WTC11 (cell line): ENCODE measurements at regions not wholly inside any gene's neighbourhood (a gene's known extent, or its start where the extent isn't known, plus 50 kb on each side); places are given as distances from the start of the nearest gene placed in this dataset.

Experiments
- ATAC-seq: fragments of 200-7000 bp; cut with Tn5 transposase; 2 replicates; pipeline ENCODE4 v1.10.0; 2021; ENCODE audit warnings: mild to moderate bottlenecking, moderate library complexity
- CTCF ChIA-PET: fragments of 300-600 bp; sonication (Branson Sonifier 250); formaldehyde crosslinking; loops from one replicate; lab custom pipeline; 2021; ENCODE audit warnings: antibody characterized with exemption; lab: Charles Lee
- POLR2A ChIA-PET: fragments of 350-600 bp; sonication (Branson Sonifier 250); formaldehyde crosslinking; loops from one replicate; lab custom pipeline; 2021; ENCODE audit warnings: antibody characterized with exemption; lab: Charles Lee
- DNase-seq: peaks from one replicate; pipeline ENCODE4 v3.0.0; 2021; ENCODE audit warnings: low spot score
- H3K27ac Mint-ChIP-seq: 2 replicates; pipeline ENCODE4 v1.8.0; 2021; ENCODE audit warnings: mixed read lengths
- H3K27me3 Mint-ChIP-seq: 2 replicates; pipeline ENCODE4 v1.8.0; 2021; ENCODE audit warnings: low read depth, mild to moderate bottlenecking, moderate library complexity, mixed read lengths
- H3K36me3 Mint-ChIP-seq: 2 replicates; pipeline ENCODE4 v1.8.0; 2021; ENCODE audit warnings: mixed read lengths
- H3K4me1 Mint-ChIP-seq: 2 replicates; pipeline ENCODE4 v1.8.0; 2022; ENCODE audit warnings: mixed read lengths
- H3K4me3 Mint-ChIP-seq: 2 replicates; pipeline ENCODE4 v1.8.0; 2021; ENCODE audit warnings: mild to moderate bottlenecking, moderate library complexity, mixed read lengths
- H3K9me3 Mint-ChIP-seq: 2 replicates; pipeline ENCODE4 v1.8.0; 2021; ENCODE audit warnings: mixed read lengths
- FOXJ3 ChIP-seq: sonication (generic); formaldehyde crosslinking; IDR thresholded peaks from 2 replicates; pipeline ENCODE4 v1.9.0; 2021; ENCODE audit warnings: missing genetic modification reagents, mild to moderate bottlenecking, borderline replicate concordance
- HMGA2 ChIP-seq: fragments of 250-450 bp; sonication (Bioruptor Pico); IDR thresholded peaks from 2 replicates; pipeline ENCODE4 v1.4.0; 2021; ENCODE audit warnings: mild to moderate bottlenecking, moderate library complexity
- MXD4 ChIP-seq: fragments of 250-450 bp; sonication (Bioruptor Pico); IDR thresholded peaks from 2 replicates; pipeline ENCODE4 v1.8.0; 2021; ENCODE audit warnings: mild to moderate bottlenecking, moderate library complexity, borderline replicate concordance
- NR1H2 ChIP-seq: sonication (generic); formaldehyde crosslinking; IDR thresholded peaks from 2 replicates; pipeline ENCODE4 v1.9.0; 2021; ENCODE audit warnings: mild to moderate bottlenecking, moderate library complexity, missing genetic modification reagents
- SMAD4 ChIP-seq: sonication (generic); formaldehyde crosslinking; IDR thresholded peaks from 2 replicates; pipeline ENCODE4 v1.8.0; 2022; ENCODE audit warnings: mild to moderate bottlenecking, missing genetic modification reagents
- TEAD1 ChIP-seq: sonication (generic); formaldehyde crosslinking; IDR thresholded peaks from 2 replicates; pipeline ENCODE4 v1.8.0; 2022; ENCODE audit warnings: mild to moderate bottlenecking, missing genetic modification reagents
- ZBTB21 ChIP-seq: sonication (generic); formaldehyde crosslinking; IDR thresholded peaks from 2 replicates; pipeline ENCODE4 v1.8.1; 2023; ENCODE audit warnings: mild to moderate bottlenecking, missing genetic modification reagents, borderline replicate concordance
- ZNF138 ChIP-seq: sonication (generic); formaldehyde crosslinking; conservative IDR thresholded peaks from 2 replicates; pipeline ENCODE4 v1.8.1; 2022; ENCODE audit warnings: mild to moderate bottlenecking, moderate library complexity, missing genetic modification reagents
- ZNF219 ChIP-seq: sonication (generic); formaldehyde crosslinking; IDR thresholded peaks from 2 replicates; pipeline ENCODE4 v1.8.0; 2023; ENCODE audit warnings: missing genetic modification reagents, mild to moderate bottlenecking, borderline replicate concordance
- ZNF232 ChIP-seq: sonication (generic); formaldehyde crosslinking; IDR thresholded peaks from 2 replicates; pipeline ENCODE4 v1.8.0; 2022; ENCODE audit warnings: mild to moderate bottlenecking, missing genetic modification reagents
- ZNF396 ChIP-seq: fragments of 250-450 bp; sonication (Bioruptor Pico); IDR thresholded peaks from 2 replicates; pipeline ENCODE4 v1.8.0; 2021; ENCODE audit warnings: mild to moderate bottlenecking, moderate library complexity, borderline replicate concordance
- TF ChIP-seq, protein P1 (sequence below): sonication (generic); formaldehyde crosslinking; IDR thresholded peaks from 2 replicates; pipeline ENCODE4 v1.8.0; 2023; ENCODE audit warnings: missing genetic modification reagents, mild to moderate bottlenecking, borderline replicate concordance
- TF ChIP-seq, protein P2 (sequence below): sonication (generic); formaldehyde crosslinking; IDR thresholded peaks from 2 replicates; pipeline ENCODE4 v1.8.0; 2023; ENCODE audit warnings: missing genetic modification reagents
- TF ChIP-seq, protein P3 (sequence below): sonication (generic); formaldehyde crosslinking; IDR thresholded peaks from 2 replicates; pipeline ENCODE4 v1.8.0; 2023; ENCODE audit warnings: mild to moderate bottlenecking, missing genetic modification reagents
- TF ChIP-seq, protein P4 (sequence below): sonication (generic); formaldehyde crosslinking; IDR thresholded peaks from 2 replicates; pipeline ENCODE4 v1.8.1; 2022; ENCODE audit warnings: mild to moderate bottlenecking, moderate library complexity, missing genetic modification reagents

DNA sequence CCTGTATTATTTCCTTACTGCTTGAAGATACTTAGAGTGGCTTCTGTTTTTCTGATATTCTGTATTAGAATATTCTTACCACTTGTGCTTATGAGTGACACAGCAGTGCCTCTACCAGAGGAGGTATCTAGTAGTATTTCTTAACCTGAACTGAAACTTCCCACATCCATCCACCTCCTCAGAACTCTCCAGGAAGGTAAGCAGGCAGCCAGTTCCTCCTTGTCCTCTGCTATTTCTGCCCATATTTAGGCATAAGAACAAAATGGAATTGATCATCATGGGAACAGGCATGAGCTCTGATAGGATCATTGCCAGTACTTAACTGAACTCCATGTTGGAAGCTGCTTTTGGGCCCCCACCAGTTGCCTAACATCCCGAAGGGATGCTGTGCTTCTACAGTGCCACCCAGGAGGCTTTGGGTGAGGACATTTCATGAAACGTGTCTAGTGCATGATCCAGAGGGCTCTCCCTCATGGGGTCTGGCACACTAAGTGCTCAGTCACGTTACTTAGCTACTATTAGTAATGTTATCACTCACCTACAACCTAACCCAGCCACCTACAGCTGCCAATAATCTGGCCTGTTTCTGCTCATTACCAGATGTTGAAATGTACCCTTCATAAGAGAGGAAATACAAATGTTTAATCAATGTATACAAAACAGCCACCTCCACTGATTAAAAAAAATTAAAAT is 520.7 kb downstream of the EIPR1 start (continued):
- TF ChIP-seq, protein P1, sequence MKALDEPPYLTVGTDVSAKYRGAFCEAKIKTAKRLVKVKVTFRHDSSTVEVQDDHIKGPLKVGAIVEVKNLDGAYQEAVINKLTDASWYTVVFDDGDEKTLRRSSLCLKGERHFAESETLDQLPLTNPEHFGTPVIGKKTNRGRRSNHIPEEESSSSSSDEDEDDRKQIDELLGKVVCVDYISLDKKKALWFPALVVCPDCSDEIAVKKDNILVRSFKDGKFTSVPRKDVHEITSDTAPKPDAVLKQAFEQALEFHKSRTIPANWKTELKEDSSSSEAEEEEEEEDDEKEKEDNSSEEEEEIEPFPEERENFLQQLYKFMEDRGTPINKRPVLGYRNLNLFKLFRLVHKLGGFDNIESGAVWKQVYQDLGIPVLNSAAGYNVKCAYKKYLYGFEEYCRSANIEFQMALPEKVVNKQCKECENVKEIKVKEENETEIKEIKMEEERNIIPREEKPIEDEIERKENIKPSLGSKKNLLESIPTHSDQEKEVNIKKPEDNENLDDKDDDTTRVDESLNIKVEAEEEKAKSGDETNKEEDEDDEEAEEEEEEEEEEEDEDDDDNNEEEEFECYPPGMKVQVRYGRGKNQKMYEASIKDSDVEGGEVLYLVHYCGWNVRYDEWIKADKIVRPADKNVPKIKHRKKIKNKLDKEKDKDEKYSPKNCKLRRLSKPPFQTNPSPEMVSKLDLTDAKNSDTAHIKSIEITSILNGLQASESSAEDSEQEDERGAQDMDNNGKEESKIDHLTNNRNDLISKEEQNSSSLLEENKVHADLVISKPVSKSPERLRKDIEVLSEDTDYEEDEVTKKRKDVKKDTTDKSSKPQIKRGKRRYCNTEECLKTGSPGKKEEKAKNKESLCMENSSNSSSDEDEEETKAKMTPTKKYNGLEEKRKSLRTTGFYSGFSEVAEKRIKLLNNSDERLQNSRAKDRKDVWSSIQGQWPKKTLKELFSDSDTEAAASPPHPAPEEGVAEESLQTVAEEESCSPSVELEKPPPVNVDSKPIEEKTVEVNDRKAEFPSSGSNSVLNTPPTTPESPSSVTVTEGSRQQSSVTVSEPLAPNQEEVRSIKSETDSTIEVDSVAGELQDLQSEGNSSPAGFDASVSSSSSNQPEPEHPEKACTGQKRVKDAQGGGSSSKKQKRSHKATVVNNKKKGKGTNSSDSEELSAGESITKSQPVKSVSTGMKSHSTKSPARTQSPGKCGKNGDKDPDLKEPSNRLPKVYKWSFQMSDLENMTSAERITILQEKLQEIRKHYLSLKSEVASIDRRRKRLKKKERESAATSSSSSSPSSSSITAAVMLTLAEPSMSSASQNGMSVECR (CRISPR knock-in tag), result no peak
- TF ChIP-seq, all 79 proteins: peak for 0

DNA sequence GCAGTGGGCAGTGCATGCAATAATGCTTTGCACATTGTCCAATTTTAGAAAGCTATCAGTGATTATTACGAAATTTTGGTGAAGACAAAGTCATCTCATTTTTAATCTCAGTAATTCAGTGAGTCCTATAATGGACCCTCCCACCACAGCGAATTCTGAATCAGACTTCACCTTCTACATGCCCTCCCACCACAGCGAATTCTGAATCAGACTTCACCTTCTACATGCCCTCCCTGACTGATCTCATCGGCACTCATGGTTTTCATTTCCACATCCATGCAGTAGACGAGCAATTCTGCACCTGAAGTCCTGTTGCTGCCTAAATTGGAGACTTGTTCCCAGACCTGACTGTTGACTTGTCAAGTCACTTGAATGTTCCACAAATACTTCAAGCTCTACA is 522.3 kb downstream of the EIPR1 start:
- TF ChIP-seq, protein P2, sequence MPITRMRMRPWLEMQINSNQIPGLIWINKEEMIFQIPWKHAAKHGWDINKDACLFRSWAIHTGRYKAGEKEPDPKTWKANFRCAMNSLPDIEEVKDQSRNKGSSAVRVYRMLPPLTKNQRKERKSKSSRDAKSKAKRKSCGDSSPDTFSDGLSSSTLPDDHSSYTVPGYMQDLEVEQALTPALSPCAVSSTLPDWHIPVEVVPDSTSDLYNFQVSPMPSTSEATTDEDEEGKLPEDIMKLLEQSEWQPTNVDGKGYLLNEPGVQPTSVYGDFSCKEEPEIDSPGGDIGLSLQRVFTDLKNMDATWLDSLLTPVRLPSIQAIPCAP, result no peak
- no peak for TF ChIP-seq HMGA2 (CRISPR knock-in tag)
- TF ChIP-seq ZBTB21 (CRISPR knock-in tag), result no peak
- no peak for TF ChIP-seq ZNF396 (CRISPR knock-in tag)
- no peak for TF ChIP-seq SMAD4 (CRISPR knock-in tag)
- no peak for TF ChIP-seq NR1H2 (CRISPR knock-in tag)
- TF ChIP-seq, protein P3, sequence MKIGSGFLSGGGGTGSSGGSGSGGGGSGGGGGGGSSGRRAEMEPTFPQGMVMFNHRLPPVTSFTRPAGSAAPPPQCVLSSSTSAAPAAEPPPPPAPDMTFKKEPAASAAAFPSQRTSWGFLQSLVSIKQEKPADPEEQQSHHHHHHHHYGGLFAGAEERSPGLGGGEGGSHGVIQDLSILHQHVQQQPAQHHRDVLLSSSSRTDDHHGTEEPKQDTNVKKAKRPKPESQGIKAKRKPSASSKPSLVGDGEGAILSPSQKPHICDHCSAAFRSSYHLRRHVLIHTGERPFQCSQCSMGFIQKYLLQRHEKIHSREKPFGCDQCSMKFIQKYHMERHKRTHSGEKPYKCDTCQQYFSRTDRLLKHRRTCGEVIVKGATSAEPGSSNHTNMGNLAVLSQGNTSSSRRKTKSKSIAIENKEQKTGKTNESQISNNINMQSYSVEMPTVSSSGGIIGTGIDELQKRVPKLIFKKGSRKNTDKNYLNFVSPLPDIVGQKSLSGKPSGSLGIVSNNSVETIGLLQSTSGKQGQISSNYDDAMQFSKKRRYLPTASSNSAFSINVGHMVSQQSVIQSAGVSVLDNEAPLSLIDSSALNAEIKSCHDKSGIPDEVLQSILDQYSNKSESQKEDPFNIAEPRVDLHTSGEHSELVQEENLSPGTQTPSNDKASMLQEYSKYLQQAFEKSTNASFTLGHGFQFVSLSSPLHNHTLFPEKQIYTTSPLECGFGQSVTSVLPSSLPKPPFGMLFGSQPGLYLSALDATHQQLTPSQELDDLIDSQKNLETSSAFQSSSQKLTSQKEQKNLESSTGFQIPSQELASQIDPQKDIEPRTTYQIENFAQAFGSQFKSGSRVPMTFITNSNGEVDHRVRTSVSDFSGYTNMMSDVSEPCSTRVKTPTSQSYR, result no peak
- TF ChIP-seq, protein P4, sequence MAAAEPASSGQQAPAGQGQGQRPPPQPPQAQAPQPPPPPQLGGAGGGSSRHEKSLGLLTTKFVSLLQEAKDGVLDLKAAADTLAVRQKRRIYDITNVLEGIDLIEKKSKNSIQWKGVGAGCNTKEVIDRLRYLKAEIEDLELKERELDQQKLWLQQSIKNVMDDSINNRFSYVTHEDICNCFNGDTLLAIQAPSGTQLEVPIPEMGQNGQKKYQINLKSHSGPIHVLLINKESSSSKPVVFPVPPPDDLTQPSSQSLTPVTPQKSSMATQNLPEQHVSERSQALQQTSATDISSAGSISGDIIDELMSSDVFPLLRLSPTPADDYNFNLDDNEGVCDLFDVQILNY, result no peak
- TF ChIP-seq FOXJ3, result no peak
- TF ChIP-seq ZNF219 (CRISPR knock-in tag), result no peak
- no peak for TF ChIP-seq TEAD1 (CRISPR knock-in tag)
- CTCF ChIA-PET, result no interaction called here

DNA sequence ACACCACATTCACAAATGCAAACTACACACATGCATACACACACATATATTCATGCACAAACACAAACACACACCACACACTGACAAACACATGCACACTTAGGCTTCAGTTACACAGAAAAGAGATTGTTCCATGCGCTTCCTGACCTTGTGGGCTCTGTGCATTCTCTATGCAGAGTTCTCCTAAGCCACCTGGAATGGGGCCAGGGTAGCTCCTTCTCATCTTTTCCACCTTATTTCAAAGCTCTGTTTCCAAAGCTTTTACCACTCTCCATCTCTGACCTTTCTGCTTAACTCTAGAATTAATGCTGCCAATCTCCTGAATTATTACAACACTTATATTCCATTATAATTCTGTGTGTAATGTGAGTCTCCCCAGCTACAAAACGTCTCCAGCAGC is 522.3 kb upstream of the MYT1L start:
- Mint-ChIP-seq H3K9me3 (no peaks in the 10 kb centered on the region), H3K27ac (no peak overlapping the region), H3K27me3 (no peaks in the 10 kb centered on the region), H3K4me3 (no peak overlapping the region)
- ATAC-seq, result no peak
- TF ChIP-seq MXD4 (CRISPR knock-in tag), result no peak
- no peak for TF ChIP-seq ZNF138 (CRISPR knock-in tag)
- no peak for TF ChIP-seq ZNF232 (CRISPR knock-in tag)
- TF ChIP-seq, all 79 proteins: peak for 0
- Mint-ChIP-seq H3K4me1 (peaks cover 12% of the 10 kb centered on the region), H3K36me3 (no peaks in the 10 kb centered on the region)
- DNase-seq, result no peak
- ChIA-PET CTCF (interaction anchor here (1.3 kb wide), 1 partner anchor 9 kb away, joined by 3 read pairs; no protein-coding TSS in a partner anchor), POLR2A (no interaction called here)

More for the DNA sequence above, 522.3 kb downstream of the EIPR1 start:
- Mint-ChIP-seq H3K9me3 (no peaks in the 10 kb centered on the region), H3K4me1 (peaks cover 5% of the 10 kb centered on the region), H3K4me3 (no peak overlapping the region), H3K36me3 (no peaks in the 10 kb centered on the region), H3K27ac (no peak overlapping the region), H3K27me3 (no peaks in the 10 kb centered on the region)
- DNase-seq, result no peak
- ATAC-seq, result no peak
- POLR2A ChIA-PET, result no interaction called here
